ENCODE measurements at regions not wholly inside any gene's neighbourhood (a gene's known extent, or its start where the extent isn't known, plus 50 kb on each side); places are given as distances from the start of the nearest gene placed in this dataset.

GRCh38 chr2:12918835-12919445 is 202.2 kb downstream of the TRIB2 start (continued):
- TF ChIP-seq ZBTB4 (CRISPR knock-in tag; IDR thresholded peaks at IDR 0.05): no peak
- no peak for TF ChIP-seq CHD1 (IDR thresholded peaks at IDR 0.05; ENCODE audit: low read depth, low read length)
- no peak for TF ChIP-seq KDM1A (IDR thresholded peaks at IDR 0.05; ENCODE audit: borderline replicate concordance)
- TF ChIP-seq ATF7 (IDR thresholded peaks at IDR 0.05; ENCODE audit: low read depth): no peak
- TF ChIP-seq SUZ12 (IDR thresholded peaks at IDR 0.05; ENCODE audit: unreplicated experiment): no peak
- TF ChIP-seq TCF3 (IDR thresholded peaks at IDR 0.05; ENCODE audit: borderline replicate concordance, insufficient read depth, low read depth, low read length): no peak
- no peak for TF ChIP-seq TBL1XR1 (IDR thresholded peaks at IDR 0.05; ENCODE audit: low read depth, low read length)
- no peak for TF ChIP-seq ATF2 (IDR thresholded peaks at IDR 0.05; ENCODE audit: low read length)
- TF ChIP-seq EP300 (IDR thresholded peaks at IDR 0.05; ENCODE audit: borderline replicate concordance in 1 of 2, control insufficient read depth in 1 of 2, low read depth in 2 of 2, low read length in 2 of 2): no peak
- no peak for TF ChIP-seq POU2F2 (IDR thresholded peaks at IDR 0.05; ENCODE audit: borderline replicate concordance, low read depth, low read length)
